Mesothelial cell of epicardium (in vitro differentiated cells): ENCODE measurements at regions not wholly inside any gene's neighbourhood (a gene's known extent, or its start where the extent isn't known, plus 50 kb on each side); places are given as distances from the start of the nearest gene placed in this dataset.

Experiments used
- DNase-seq, 2 experiments: peaks; one replicate each; pipeline ENCODE4 v3.0.0; 2021; ENCODE audit warnings: low spot score in 2 of 2; ENCODE audit not compliant: unreplicated experiment in 2 of 2
- H3K27ac Mint-ChIP-seq: 2 replicates; pipeline ENCODE4 v1.8.0; 2021; ENCODE audit warnings: mixed read lengths
- H3K27me3 Mint-ChIP-seq: 2 replicates; pipeline ENCODE4 v1.8.0; 2021; ENCODE audit warnings: low read depth, mixed read lengths
- H3K36me3 Mint-ChIP-seq: 2 replicates; pipeline ENCODE4 v1.8.0; 2021; ENCODE audit warnings: mixed read lengths
- H3K4me1 Mint-ChIP-seq: 2 replicates; pipeline ENCODE4 v1.8.0; 2021; ENCODE audit warnings: mixed read lengths
- H3K4me3 Mint-ChIP-seq: 2 replicates; pipeline ENCODE4 v1.8.0; 2021; ENCODE audit warnings: mild to moderate bottlenecking, moderate library complexity, mixed read lengths
- H3K9me3 Mint-ChIP-seq: 2 replicates; pipeline ENCODE4 v1.8.0; 2021; ENCODE audit warnings: mixed read lengths
- TF ChIP-seq, protein P1 (sequence below): fragments of 200-600 bp; sonication (generic); IDR thresholded peaks from one replicate; pipeline ENCODE4 v1.5.0; 2021; ENCODE audit warnings: antibody characterized with exemption; ENCODE audit not compliant: unreplicated experiment

- H3K27ac Mint-ChIP-seq = no peak overlapping the region
- peaks cover 2% of the 10 kb centered on the region for H3K27me3 Mint-ChIP-seq
- no peak overlapping the region for H3K4me3 Mint-ChIP-seq
- peaks cover 42% of the 10 kb centered on the region for H3K9me3 Mint-ChIP-seq
- DNase-seq = no peak
- H3K36me3 Mint-ChIP-seq = no peaks in the 10 kb centered on the region
- H3K4me1 Mint-ChIP-seq = no peaks in the 10 kb centered on the region
- TF ChIP-seq, protein P1, sequence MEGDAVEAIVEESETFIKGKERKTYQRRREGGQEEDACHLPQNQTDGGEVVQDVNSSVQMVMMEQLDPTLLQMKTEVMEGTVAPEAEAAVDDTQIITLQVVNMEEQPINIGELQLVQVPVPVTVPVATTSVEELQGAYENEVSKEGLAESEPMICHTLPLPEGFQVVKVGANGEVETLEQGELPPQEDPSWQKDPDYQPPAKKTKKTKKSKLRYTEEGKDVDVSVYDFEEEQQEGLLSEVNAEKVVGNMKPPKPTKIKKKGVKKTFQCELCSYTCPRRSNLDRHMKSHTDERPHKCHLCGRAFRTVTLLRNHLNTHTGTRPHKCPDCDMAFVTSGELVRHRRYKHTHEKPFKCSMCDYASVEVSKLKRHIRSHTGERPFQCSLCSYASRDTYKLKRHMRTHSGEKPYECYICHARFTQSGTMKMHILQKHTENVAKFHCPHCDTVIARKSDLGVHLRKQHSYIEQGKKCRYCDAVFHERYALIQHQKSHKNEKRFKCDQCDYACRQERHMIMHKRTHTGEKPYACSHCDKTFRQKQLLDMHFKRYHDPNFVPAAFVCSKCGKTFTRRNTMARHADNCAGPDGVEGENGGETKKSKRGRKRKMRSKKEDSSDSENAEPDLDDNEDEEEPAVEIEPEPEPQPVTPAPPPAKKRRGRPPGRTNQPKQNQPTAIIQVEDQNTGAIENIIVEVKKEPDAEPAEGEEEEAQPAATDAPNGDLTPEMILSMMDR = no peak
These were observed 746.3 kb downstream of the ZPLD1 start for GRCh38 chr3:103181160-103181559.

DNA sequence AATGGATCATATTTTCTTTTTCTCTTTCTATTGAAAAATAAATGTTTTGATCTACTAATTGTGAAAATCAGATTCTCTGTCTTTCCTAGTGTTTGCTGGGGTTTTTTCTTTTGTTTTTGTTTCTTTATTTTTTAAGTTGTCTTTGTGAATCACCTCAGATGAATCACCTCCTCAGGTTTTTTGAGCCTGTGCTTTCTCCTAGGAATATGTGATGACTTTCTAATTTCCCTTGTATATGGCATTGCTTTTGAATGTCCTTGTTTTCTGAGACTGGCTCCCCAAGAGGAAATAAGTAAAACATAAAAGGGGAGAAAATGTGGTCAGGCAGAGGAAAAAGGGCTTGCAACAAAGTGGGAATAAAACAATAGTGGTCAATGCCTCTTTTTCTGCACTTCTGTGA is 750.0 kb downstream of the ZPLD1 start:
- H3K4me1 Mint-ChIP-seq = peaks cover 3% of the 10 kb centered on the region
- no peaks in the 10 kb centered on the region for H3K36me3 Mint-ChIP-seq
- TF ChIP-seq, protein P1 = no peak
- no peak overlapping the region for H3K4me3 Mint-ChIP-seq
- peaks cover 24% of the 10 kb centered on the region for H3K9me3 Mint-ChIP-seq
- no peaks in the 10 kb centered on the region for H3K27me3 Mint-ChIP-seq
- DNase-seq = no peak
- no peak overlapping the region for H3K27ac Mint-ChIP-seq

- Mint-ChIP-seq H3K36me3 (no peaks in the 10 kb centered on the region), H3K4me3 (no peak overlapping the region), H3K9me3 (peaks cover 4% of the 10 kb centered on the region)
These were observed 755.1 kb downstream of the ZPLD1 start for GRCh38 chr3:103189941-103190340.

GRCh38 chr3:103195216-103195615 is 760.4 kb downstream of the ZPLD1 start:
- H3K36me3 Mint-ChIP-seq = no peaks in the 10 kb centered on the region
- no peaks in the 10 kb centered on the region for H3K27me3 Mint-ChIP-seq
- TF ChIP-seq, protein P1 = no peak
- H3K4me3 Mint-ChIP-seq = no peak overlapping the region
- peaks cover 12% of the 10 kb centered on the region for H3K9me3 Mint-ChIP-seq
- H3K4me1 Mint-ChIP-seq = peaks cover 13% of the 10 kb centered on the region
- no peak overlapping the region for H3K27ac Mint-ChIP-seq
- DNase-seq = no peak

More at GRCh38 chr3:103189941-103190340, 755.1 kb downstream of the ZPLD1 start:
- Mint-ChIP-seq H3K27me3 (no peaks in the 10 kb centered on the region), H3K4me1 (peaks cover 8% of the 10 kb centered on the region), H3K27ac (no peak overlapping the region)
- TF ChIP-seq, protein P1 = no peak
- no peak for DNase-seq

DNA sequence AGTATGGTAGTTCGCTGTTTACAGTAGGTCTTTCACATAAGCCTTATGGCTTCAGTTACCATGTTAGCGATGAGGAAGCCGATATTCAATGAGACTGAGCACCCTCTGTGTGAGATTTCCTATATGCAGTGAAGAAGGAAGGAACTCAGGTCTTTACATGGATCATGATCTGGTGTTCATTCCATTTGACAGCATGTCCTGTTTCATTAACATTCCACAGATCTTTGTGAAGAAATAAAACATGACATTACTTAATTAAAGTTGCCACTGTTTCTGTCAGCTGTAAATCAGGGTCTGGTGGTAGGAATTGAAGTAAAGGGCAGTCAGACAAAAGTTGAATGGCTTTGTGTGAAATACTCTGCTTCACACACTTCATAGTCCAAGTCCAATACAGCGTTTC is 768.6 kb downstream of the ZPLD1 start:
- no peak for DNase-seq
- TF ChIP-seq, protein P1 = no peak
- no peaks in the 10 kb centered on the region for H3K36me3 Mint-ChIP-seq
- peaks cover 19% of the 10 kb centered on the region for H3K4me1 Mint-ChIP-seq
- H3K27ac Mint-ChIP-seq = no peak overlapping the region
- H3K27me3 Mint-ChIP-seq = peaks cover 7% of the 10 kb centered on the region
- no peaks in the 10 kb centered on the region for H3K9me3 Mint-ChIP-seq
- H3K4me3 Mint-ChIP-seq = no peak overlapping the region

GRCh38 chr3:103210583-103210982 is 775.8 kb downstream of the ZPLD1 start:
- Mint-ChIP-seq H3K27ac (no peak overlapping the region), H3K4me3 (no peak overlapping the region), H3K36me3 (no peaks in the 10 kb centered on the region), H3K27me3 (no peaks in the 10 kb centered on the region), H3K9me3 (no peaks in the 10 kb centered on the region), H3K4me1 (no peaks in the 10 kb centered on the region)
- no peak for DNase-seq
- TF ChIP-seq, protein P1 = no peak
